HG03066 (cell line): ENCODE measurements at regions not wholly inside any gene's neighbourhood (a gene's known extent, or its start where the extent isn't known, plus 50 kb on each side); places are given as distances from the start of the nearest gene placed in this dataset.
"Not testable (repeated sequence)": the region's sequence is repeated elsewhere in the genome, so short reads cannot be mapped to it uniquely, and the experiment has no call there.

ENCODE experiments used
- ATAC-seq: cut with Tn5 transposase; IDR thresholded peaks from one replicate; pipeline ENCODE4 v1.9.1; 2021; ENCODE audit warnings: low read depth; ENCODE audit not compliant: unreplicated experiment

DNA sequence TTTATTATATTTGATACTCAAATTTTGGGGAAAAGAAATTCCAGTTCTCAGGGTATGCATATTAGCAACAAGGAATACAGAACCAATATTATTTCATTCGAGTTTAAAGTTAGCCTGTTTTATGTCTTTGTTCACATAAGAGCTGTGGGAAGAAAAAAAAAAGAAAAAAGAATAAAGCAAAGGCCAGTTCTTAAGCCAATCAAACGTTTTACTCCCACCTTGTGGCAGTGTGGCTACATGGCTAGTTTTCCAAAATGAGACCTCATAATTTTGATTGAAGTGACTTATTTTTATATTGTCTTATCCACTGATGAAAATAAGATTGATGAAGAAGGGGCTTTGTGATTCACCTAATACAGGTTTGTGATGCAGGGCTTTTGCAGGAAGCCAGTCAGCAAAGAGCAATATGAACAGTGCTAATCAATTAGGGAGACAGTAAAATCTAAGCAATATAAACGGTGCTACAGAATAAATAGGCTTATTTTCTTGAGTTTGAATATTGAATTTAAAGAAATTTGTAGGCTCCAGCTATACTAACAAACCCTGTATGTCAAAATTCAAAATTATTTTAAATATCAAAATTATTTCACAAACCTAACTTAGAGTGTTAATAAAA is 624.1 kb upstream of the FOXG1 start:
- no peak for ATAC-seq

DNA sequence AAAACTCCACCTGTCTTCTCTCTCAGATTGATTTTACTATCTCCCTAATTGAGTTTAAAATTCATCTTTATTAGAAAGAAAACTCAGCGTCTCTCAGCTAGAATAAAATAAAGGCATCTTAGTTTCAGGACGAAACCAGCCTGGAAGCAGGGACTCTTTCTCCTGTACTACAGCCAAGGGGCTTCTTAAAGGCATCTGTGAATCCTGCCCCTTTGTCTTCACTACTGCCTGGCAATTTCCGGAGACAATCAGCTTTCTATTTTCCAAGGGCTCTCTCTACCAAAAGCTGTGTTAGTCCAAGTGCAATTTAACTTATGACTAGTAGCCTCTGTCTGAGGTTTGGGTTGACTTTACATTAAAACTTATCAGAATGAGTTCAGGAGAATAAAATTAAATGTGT is 623.3 kb upstream of the FOXG1 start:
- no peak for ATAC-seq

DNA sequence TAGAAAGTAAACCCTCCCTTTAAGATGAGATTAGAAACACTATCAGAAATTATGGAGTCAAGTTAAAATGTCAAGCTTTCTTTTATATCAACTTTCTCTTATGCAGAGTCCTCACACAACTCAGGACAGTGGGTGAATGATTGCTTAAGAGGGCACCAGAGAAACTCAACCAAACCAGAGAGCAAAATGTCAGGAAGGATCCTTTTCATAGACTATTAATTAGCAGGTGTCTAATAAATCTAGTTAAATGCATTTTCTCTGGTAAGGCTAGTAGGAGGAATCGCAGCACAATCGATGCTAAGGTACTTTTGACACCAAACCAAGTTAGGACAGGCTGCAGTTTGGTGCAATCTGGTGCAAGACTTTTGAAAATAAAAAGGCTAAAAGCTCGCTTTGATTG is 614.7 kb upstream of the FOXG1 start:
- ATAC-seq: no peak

DNA sequence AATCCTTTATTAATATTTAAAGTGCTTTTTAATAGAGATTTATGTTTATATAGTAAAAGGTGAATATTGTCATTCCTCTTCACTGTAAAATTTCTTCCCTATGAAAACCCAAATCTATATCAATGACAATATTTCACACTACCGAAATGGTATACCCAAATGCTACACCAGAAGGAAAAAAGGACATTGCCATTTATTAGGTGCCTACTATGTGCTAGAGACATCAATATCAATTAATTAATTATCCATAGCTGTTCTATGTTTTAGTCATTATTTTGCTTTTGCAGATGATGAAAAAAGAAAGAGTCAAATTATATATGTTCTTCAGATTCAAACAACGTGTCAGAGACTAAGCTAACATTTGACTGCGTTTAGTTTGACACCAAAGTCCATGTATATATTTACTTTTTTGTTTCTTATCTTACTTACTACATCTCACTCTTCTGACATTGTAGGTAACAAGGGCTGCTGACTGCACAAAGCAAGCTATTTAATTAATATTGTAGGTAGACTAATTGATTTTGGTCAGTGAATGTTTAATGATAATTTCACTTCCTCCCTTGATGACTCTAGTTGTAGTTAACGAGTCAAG is 614.0 kb upstream of the FOXG1 start:
- ATAC-seq: no peak

DNA sequence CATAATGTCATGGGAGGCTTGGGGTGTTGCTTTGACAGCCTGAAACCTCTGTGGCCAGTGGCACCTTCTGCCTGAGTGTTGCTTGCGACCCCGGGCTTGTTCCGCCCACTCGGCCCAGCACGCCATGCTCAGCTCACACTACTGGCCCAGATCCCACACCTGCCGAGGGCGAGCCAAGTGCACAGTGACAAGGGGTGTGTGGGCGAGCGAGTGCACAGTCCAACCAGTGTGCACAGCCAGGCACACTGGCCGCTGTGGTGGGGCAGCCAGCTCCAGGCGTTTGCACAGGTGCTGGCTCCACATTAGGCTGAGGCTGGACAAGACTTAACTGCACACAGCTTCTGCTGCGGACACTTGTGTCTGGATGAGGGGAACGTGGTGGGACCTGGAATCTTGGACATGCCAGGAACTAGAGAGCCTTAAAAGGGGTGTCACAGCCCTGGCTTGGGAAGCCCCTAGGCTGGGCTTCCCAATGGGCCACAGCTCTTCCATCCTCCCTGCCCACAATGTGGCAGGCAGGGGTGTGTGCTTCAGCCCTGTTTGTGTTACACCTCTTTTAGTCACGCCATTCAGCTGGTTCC is 609.2 kb upstream of the FOXG1 start:
- no peak for ATAC-seq

DNA sequence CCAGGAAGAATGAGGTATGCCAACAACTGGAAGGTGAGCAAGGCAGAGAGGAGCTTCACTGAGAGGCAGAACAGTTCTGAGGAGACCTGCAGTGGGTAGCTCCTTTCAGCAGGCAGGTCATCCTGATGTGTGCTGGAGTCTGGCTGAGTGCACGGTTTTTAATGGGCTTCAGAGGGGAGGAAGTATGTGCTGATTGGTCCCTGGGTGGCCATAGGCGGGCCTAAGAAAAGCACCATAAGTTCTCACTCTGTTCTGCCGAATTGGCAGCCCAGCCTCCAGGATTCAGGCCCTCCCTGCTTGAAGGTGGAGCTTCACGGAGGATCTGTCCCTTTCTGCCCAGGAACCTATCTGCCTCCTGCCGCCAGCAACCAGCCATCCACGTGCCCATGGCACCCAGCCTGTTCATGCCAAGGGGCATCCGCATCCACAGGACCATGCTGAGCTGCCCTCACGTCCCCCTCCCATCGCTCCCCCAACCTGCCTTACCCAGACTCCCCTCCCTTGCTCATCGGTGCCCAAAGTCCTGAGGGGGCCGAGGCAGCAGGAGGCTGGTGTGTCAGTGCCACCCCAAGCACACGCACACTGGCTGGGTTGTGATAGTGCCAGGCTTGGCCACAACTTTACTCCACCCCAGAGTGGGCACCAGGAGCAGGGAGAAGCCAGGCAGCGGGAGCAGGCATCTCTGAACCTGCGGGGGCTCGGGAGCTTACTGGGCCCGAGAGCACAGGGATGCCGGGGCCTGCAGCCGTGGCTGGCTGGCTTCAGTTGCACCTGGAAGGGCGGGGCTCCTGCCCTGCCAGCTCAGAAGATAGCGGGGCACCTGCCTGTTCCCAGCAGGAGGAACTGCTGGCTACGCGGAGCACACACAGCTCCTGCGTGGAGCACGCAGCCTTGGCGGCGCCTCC is 608.4 kb upstream of the FOXG1 start:
- ATAC-seq: no peak

DNA sequence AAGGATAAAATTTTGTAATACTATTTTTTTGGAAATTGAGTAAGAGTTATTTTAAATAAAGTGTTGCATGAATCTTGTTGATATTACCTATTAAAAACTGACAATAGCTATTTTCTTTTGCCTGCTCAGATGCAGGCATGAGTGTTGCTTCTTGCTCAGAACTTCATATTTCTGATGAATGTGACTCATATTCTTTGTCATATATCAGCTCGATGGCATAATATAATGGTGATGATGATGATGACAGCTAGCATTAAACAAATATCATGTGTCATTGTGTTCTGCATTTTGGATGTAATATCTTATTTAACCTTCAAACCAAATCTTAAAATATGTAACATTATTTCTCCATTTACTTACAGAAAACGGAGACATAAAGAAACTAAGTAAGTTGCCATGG is 605.5 kb upstream of the FOXG1 start:
- no peak for ATAC-seq

DNA sequence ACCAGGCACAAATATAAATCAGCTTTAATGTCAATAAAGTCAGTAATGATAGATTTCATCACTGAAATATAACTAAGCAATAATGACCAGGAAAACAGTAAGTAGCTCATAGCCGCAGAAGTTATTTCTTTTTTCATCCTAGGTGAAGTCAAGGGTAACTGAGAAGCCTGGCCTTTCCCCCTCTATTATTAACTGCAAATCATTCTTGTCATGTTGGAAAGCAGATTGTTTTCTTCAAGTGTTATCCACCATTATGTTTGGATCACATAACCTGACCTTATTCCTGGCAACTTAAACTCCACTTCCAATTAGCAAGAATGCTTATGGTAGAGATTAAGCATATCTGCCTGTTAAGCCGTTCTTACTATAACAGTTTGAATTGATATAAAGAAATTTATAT is 603.4 kb upstream of the FOXG1 start:
- ATAC-seq: no peak

DNA sequence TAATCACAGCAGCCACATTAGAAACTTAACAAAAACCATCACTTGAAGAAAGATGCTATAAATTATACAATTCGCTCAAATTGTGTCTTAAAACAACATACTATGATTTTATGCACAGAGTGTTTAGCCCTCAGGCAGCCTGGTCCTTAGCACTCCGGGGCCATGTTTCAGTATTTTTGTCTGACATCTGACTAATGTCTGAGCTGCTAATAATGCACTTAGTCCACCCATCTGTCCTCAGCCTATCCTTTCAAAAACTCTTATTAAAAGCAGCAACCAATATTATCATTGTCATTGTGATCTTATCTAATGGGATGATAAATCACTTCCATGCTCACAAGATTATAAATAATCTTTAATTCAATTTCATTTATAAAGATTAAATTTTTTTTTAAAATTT is 602.7 kb upstream of the FOXG1 start:
- ATAC-seq: no peak

DNA sequence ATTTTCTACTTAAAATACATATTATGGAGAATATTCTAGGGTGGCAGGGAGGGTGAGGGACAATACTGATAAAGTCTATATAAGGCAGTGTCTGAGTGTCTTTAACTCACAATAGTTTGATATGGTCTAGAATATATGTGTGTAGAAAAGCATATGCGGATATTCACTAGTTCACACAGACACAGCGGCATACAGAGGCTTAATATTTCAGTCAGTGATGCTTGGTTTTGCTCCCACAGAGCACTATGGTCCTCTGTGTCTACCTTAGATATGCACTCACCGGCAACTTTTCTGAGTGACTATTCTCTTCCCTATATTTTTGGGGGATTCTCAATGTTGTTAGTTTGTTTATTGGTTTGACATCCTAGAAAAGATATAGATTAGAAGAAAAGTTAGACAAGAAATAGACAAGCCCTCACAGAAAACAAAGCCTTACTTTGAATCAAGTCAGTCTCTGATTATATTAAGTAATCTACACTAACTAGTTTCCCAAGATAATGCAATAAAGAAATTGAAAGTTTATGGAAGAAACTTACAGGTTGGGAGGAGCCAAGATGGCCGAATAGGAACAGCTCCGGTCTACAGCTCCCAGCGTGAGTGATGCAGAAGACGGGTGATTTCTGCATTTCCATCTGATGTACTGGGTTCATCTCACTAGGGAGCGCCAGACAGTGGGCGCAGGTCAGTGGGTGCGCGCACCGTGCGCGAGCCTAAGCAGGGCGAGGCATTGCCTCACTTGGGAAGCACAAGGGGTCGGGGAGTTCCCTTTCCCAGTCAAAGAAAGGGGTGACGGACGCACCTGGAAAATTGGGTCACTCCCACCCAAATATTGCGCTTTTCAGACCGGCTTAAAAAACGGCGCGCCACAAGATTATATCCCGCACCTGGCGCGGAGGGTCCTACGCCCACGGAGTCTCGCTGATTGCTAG is 578.4 kb upstream of the FOXG1 start:
- not testable (repeated sequence) for ATAC-seq

DNA sequence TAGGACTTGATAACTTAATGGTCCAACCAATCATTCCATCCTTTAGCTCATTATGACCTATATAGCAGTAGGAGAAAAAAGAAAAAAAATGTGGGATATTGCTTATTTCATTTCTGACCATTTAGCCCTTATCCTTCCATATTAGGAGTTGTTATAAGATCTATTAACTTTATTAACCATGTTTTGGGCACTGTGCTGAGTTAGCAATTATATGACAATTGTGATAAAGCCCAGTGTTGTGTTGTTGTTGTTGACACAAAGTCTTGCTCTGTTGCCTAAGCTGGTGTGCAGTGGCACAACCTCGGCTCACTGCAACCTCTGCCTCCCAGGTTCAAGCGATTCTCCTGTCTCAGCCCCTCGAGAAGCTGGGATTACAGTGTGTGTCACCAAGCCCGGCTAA is 569.7 kb upstream of the FOXG1 start:
- ATAC-seq: no peak

DNA sequence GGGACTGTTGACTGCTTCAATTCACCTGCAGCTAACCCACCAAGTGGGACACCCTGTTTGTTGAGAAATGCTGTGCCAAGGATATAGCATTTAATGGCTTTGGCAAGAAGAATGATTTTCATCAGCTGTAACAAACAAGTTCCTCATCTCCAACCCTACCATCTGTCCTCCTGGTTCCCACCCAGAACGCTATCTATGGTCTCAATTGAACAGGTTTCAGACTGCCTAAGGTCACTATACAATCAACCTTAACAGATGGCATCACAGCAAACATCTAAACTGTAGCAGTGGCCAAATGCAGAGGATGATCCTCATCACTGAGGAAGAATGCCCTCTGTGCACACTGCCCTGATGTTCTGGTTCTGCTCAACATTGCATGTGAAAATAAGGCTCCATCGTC is 546.2 kb upstream of the FOXG1 start:
- ATAC-seq: no peak

DNA sequence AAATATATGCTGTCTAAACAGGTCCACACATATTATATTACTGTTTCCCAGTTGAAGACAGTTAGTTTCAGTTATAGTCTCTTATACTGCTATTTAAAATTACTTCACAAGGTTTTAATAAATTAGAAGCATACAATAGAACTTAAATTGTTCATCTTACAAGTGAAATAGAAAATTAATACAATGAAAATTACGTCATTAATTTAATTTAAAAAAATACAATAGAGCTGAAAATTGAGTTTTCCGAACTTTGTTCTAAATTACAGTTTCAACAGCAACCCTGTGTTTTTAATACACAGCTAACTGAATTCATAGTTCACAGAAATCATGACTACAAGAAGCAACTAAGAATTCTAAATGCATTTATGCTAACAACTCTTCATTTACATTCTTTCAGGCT is 525.7 kb upstream of the FOXG1 start:
- no peak for ATAC-seq

DNA sequence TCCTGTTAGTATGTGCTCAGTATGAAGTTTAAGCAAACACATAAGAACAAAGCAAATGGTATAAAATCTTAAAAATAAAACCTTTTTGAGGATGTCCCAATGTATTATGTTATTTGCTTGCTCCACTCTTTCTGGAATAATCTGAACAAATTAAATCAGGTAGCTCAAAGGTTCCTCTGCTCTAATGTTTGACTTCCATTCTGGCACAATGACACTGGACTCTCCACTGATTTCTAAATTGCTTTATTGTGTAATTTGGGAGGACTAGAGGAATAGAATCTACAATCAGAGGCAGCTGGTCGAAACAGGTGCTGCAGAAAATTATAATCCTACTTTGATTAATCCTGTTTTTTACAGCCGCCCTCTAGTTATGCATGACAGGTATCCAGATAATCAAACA is 523.7 kb upstream of the FOXG1 start:
- ATAC-seq: no peak

DNA sequence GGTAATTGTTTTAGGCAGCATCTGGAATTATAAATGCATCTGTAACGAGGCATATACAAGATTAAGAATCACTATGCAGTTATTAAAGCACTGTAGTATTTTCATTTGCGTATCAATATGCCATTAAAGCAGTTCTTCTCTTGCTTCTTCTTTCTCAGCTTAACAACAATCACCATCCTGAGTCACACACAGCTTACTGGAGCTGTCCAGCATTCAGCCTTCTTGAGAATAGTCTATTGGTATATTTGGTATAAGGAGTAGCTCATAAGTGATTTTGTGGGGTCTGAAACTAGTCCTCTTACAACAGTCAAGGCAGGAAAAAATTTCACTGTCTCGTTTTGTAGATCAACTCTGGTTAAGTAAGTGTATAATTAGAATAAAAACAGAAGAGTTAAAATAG is 523.0 kb upstream of the FOXG1 start:
- ATAC-seq: no peak

DNA sequence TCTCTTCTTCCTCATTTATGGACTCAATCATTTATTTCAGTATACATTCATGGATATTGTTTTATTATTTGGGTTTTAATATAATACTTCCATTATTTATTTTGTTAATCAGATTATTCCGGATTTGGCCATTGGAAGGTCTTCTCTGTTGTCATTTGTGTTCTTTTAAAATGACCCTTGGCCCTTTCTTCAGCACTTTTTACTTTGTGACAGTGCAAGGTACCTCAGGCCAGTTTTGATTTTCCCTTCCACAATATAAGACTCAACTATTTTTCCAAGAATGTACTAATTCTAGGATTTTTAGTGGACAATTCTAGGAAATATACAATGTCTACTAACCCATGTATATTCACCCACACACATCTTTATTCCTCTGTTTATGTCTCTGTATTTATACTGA is 521.4 kb upstream of the FOXG1 start:
- no peak for ATAC-seq

DNA sequence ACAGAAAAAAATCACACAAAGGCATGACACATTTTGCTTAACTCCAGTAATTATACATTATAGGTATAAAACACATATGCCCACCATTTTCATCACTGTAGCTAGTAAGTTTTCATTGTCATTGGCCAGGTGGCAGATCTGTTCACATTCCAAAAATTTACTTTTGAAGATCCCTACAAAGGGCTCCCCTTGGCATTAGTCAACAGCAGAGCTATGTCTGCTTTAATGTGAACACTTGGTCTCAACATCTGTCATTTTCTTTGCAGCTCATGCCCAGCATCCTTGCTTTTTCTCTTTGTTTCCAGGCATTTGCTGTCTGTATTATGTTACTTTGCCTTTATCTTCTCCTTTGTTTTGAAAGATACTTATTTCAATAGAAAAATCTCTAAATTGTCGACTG is 519.1 kb upstream of the FOXG1 start:
- ATAC-seq: no peak

DNA sequence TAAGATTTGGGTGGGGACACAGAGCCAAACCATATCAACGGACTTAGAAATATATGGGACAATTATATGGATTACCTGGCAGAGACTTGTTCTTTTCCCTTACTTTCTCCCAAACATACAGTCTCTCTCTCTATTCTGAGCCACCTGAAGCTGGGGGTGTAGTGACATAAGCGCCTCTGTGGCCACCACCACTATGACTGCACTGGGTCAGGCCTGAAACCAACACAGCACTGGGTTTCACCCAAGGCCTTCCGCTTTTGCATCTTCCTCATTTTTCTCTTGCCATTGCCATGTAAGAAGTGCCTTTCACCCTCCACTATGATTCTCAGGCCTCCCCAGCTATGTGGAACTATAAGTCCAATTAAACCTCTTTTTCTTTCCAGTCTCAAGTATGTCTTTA is 514.5 kb upstream of the FOXG1 start:
- ATAC-seq: not testable (repeated sequence)

DNA sequence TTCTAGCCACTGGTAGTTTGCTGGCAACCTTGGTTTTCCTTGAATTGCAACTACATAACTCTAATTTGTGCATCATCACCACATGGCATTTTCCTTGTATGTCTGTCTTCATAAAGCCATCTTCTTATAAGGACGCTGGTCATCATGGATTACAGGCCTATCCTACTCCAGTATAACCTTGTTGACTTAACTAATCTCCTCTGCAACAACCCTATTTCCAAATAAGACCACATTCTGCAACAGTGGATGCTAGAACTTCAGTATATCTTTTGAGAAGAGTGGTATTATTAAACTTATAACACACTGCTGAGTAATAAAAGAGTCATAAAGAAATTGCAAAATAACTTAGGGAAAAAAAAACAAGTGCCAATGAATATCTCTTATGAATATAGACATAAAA is 511.8 kb upstream of the FOXG1 start:
- ATAC-seq: no peak

DNA sequence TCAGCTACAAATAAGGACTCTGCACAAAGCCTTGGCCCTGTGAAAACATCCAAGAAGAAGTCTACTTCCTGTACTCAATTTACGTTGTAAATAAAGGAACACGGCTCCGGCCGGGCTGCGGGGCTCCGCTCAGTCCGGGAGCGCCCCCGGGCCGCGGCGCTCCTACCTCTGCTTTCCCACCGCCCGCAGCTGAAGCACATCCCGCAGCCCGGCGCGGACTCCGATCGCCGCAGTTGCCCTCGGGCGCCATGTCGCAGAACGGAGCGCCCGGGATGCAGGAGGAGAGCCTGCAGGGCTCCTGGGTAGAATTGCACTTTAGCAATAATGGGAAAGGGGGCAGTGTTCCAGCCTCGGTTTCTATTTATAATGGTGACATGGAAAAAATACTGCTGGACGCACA is 502.3 kb upstream of the FOXG1 start:
- no peak for ATAC-seq

DNA sequence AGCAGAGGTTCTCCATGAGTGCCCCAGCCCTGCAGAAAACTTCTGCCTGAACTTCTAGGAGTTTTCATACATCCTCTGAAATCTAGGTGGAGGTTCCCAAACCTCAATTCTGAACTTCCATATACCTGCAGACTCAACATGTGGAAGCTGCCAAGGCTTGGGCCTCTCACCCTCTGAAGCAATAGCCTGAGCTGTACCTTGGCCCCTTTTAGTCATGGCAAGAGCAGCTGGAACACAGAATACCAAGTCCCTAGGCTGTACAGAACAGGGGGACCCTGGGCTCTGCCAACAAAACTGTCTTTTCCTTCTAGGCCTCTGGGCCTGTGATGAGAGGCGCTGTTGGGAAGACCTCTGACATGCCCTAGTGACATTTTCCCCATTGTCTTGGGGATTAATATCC is 494.3 kb upstream of the FOXG1 start:
- no peak for ATAC-seq
